ENCODE measurements at regions not wholly inside any gene's neighbourhood (a gene's known extent, or its start where the extent isn't known, plus 50 kb on each side); places are given as distances from the start of the nearest gene placed in this dataset.

DNA sequence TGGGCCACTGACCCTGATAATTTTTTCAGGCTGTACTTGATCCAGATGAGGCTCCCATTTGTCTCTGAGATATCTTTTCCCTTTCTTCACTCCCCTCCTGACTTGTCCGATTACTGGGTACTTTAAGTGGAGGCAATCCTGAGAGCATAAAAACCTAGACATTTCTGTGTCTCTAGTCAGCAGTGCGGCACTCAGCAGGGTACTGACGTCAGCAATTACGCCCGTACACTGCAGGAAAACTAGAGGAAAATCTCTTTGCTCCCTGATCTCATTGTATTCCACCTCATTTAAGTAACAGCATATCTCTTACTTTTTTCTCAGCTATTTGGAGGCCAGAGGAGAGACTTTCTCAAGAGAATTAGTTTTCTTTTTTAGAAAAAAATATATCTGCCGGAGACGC lies 315.5 kb upstream of the OR4E1 start:
- Histone ChIP-seq H3K27me3 (ENCODE audit: control insufficient read depth, insufficient read depth, low read length) (no peaks in the 10 kb centered on the region; the same call in 1 of the 2 replicates), H3K4me3 (ENCODE audit: low read depth in 2 of 2, low read length in 2 of 2) (no peak overlapping the region), H3K9me3 (ENCODE audit: control insufficient read depth, insufficient read depth, low read depth, low read length) (no peaks in the 10 kb centered on the region), H3K36me3 (ENCODE audit: control insufficient read depth, insufficient read depth, low read length) (no peaks in the 10 kb centered on the region), H3K4me1 (ENCODE audit: control insufficient read depth, insufficient read depth, low read length) (no peaks in the 10 kb centered on the region), H3K27ac (ENCODE audit: low read length) (no peak overlapping the region)
- intact Hi-C loops (cut with micrococcal nuclease; ENCODE audit: unreplicated experiment), result loop anchor here (10.0 kb wide), 1 partner anchor 74 kb away; no protein-coding TSS in a partner anchor
- no peak for TF ChIP-seq POLR2AphosphoS5 (IDR thresholded peaks at IDR 0.05; ENCODE audit: low read depth, low read length)
- no peak for TF ChIP-seq SIN3A (IDR thresholded peaks at IDR 0.05; ENCODE audit: borderline replicate concordance, insufficient read depth, low read depth, low read length)
- no peak for TF ChIP-seq TCF7L2 (IDR thresholded peaks at IDR 0.05; ENCODE audit: low read depth, low read length)
- TF ChIP-seq, protein P1, sequence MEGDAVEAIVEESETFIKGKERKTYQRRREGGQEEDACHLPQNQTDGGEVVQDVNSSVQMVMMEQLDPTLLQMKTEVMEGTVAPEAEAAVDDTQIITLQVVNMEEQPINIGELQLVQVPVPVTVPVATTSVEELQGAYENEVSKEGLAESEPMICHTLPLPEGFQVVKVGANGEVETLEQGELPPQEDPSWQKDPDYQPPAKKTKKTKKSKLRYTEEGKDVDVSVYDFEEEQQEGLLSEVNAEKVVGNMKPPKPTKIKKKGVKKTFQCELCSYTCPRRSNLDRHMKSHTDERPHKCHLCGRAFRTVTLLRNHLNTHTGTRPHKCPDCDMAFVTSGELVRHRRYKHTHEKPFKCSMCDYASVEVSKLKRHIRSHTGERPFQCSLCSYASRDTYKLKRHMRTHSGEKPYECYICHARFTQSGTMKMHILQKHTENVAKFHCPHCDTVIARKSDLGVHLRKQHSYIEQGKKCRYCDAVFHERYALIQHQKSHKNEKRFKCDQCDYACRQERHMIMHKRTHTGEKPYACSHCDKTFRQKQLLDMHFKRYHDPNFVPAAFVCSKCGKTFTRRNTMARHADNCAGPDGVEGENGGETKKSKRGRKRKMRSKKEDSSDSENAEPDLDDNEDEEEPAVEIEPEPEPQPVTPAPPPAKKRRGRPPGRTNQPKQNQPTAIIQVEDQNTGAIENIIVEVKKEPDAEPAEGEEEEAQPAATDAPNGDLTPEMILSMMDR (IDR thresholded peaks at IDR 0.05), result no peak
- TF ChIP-seq, protein P2, sequence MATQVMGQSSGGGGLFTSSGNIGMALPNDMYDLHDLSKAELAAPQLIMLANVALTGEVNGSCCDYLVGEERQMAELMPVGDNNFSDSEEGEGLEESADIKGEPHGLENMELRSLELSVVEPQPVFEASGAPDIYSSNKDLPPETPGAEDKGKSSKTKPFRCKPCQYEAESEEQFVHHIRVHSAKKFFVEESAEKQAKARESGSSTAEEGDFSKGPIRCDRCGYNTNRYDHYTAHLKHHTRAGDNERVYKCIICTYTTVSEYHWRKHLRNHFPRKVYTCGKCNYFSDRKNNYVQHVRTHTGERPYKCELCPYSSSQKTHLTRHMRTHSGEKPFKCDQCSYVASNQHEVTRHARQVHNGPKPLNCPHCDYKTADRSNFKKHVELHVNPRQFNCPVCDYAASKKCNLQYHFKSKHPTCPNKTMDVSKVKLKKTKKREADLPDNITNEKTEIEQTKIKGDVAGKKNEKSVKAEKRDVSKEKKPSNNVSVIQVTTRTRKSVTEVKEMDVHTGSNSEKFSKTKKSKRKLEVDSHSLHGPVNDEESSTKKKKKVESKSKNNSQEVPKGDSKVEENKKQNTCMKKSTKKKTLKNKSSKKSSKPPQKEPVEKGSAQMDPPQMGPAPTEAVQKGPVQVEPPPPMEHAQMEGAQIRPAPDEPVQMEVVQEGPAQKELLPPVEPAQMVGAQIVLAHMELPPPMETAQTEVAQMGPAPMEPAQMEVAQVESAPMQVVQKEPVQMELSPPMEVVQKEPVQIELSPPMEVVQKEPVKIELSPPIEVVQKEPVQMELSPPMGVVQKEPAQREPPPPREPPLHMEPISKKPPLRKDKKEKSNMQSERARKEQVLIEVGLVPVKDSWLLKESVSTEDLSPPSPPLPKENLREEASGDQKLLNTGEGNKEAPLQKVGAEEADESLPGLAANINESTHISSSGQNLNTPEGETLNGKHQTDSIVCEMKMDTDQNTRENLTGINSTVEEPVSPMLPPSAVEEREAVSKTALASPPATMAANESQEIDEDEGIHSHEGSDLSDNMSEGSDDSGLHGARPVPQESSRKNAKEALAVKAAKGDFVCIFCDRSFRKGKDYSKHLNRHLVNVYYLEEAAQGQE (IDR thresholded peaks at IDR 0.05; ENCODE audit: insufficient read depth in 1 of 2, low read depth in 2 of 2, low read length in 1 of 2), result no peak
- DNase-seq (ENCODE audit: low read depth, low spot score) (no peak), ATAC-seq (no peak)
- BruUV-seq (replicated peaks), result no TSS peak
- ChIA-PET CTCF (no interaction called here), POLR2A (no interaction called here)
- in situ Hi-C loops (cut with HindIII; ENCODE audit: low pct_unique_long_range_greater_than_20kb, low sequenced_read_pairs), result no loop called here

DNA sequence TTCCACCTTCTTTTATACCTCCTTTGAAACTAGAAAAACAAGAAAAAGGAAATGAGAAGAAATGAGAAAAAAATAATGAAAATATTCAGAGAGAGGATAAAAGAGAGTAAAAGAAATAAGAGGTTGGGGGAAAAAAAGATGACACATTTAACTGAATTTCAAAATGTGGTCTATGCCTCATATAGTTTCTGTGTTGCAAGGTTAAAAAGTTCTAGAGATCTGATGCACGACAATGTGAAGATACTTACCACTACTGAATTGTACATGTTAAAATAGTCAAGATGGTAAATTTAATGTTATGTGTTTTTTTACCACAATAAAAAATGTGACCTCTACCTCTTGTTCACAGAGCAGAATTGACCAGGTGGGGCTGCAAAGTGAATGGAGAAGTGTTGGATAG lies 314.8 kb upstream of the OR4E1 start:
- POLR2A ChIA-PET, result no interaction called here
- in situ Hi-C loops (cut with HindIII; ENCODE audit: low pct_unique_long_range_greater_than_20kb, low sequenced_read_pairs), result no loop called here
- intact Hi-C loops (cut with micrococcal nuclease; ENCODE audit: unreplicated experiment), result loop anchor here (10.0 kb wide), 1 partner anchor 74 kb away; no protein-coding TSS in a partner anchor

More for the DNA sequence above, 314.8 kb upstream of the OR4E1 start:
- no peak for DNase-seq (ENCODE audit: low read depth, low spot score)
- Histone ChIP-seq H3K36me3 (ENCODE audit: control insufficient read depth, insufficient read depth, low read length) (no peaks in the 10 kb centered on the region), H3K27ac (ENCODE audit: low read length) (no peak overlapping the region), H3K27me3 (ENCODE audit: control insufficient read depth, insufficient read depth, low read length) (no peaks in the 10 kb centered on the region; the same call in 1 of the 2 replicates), H3K4me1 (ENCODE audit: control insufficient read depth, insufficient read depth, low read length) (no peaks in the 10 kb centered on the region), H3K4me3 (ENCODE audit: low read depth in 2 of 2, low read length in 2 of 2) (no peak overlapping the region), H3K9me3 (ENCODE audit: control insufficient read depth, insufficient read depth, low read depth, low read length) (no peaks in the 10 kb centered on the region)
- CTCF ChIA-PET, result interaction anchor here (0.6 to 0.7 kb wide), 2 partner anchors 117 to 140 kb away, joined by 3 read pairs; no protein-coding TSS in a partner anchor
- BruUV-seq (replicated peaks), result no TSS peak
- no peak for ATAC-seq
- TF ChIP-seq TCF7L2 (IDR thresholded peaks at IDR 0.05; ENCODE audit: low read depth, low read length) (no peak), POLR2AphosphoS5 (IDR thresholded peaks at IDR 0.05; ENCODE audit: low read depth, low read length) (no peak), SIN3A (IDR thresholded peaks at IDR 0.05; ENCODE audit: borderline replicate concordance, insufficient read depth, low read depth, low read length) (no peak)
- TF ChIP-seq, protein P2 (IDR thresholded peaks at IDR 0.05; ENCODE audit: insufficient read depth in 1 of 2, low read depth in 2 of 2, low read length in 1 of 2), result no peak
- TF ChIP-seq, protein P1 (IDR thresholded peaks at IDR 0.05), result no peak
